Upper lobe of right lung (tissue), 1 donor: ENCODE measurements at regions not wholly inside any gene's neighbourhood (a gene's known extent, or its start where the extent isn't known, plus 50 kb on each side); places are given as distances from the start of the nearest gene placed in this dataset.

ENCODE experiments used
- ATAC-seq: fragments of 200-7000 bp; cut with Tn5 transposase; one replicate; pipeline ENCODE4 v1.9.1; 2020; ENCODE audit warnings: mild to moderate bottlenecking, moderate library complexity
- DNase-seq: peaks from one replicate; pipeline ENCODE4 v3.0.0-alpha.2; 2020
- H3K27ac ChIP-seq: fragments of 200-600 bp; one replicate; pipeline ENCODE4 v1.8.0; 2022
- H3K27me3 ChIP-seq: fragments of 200-600 bp; one replicate; pipeline ENCODE4 v1.8.0; 2022; ENCODE audit warnings: mild to moderate bottlenecking
- H3K36me3 ChIP-seq: fragments of 200-600 bp; one replicate; pipeline ENCODE4 v1.8.0; 2022
- H3K4me1 ChIP-seq: fragments of 200-600 bp; one replicate; pipeline ENCODE4 v1.8.0; 2022
- H3K4me3 ChIP-seq: fragments of 200-600 bp; one replicate; pipeline ENCODE4 v1.8.0; 2022; ENCODE audit warnings: mild to moderate bottlenecking
- H3K9me3 ChIP-seq: fragments of 200-600 bp; one replicate; pipeline ENCODE4 v1.8.0; 2022
- intact Hi-C: fragments of 100-400 bp; cut with DNase I; formaldehyde crosslinking; loops from one replicate; pipeline ENCODE4 v1.11.0; 2022
- TF ChIP-seq, protein P1 (sequence below): fragments of 200-600 bp; IDR thresholded peaks from one replicate; pipeline ENCODE4 v1.8.0; 2022; ENCODE audit warnings: antibody characterized with exemption
- donor health status: DM: no; HTN: yes; CAD: no; lungs with severe emphysema.

DNA sequence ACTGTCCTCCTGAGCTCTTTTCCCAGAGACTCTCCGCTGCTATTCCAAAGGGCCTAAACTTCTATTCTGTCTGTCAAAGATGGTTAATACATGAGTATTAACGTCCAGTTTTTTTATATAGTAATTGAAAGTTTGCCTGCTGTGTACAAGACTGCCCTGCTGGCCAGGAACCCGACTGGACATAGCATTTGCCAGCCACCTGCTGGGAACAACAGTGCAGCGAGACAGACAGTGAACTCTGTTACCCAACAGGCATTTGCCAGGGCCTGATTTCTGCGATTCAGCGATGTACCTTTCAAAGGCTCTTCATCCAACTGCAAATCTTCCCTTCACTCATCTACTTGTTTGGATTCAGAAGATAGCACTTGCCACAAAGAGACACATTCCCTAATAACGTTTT, 128.8 kb upstream of the SEM1 start:
- H3K27ac ChIP-seq: no peak overlapping the region
- H3K27me3 ChIP-seq: no peaks in the 10 kb centered on the region
- H3K36me3 ChIP-seq: no peaks in the 10 kb centered on the region
- ATAC-seq: no peak
- H3K9me3 ChIP-seq: no peaks in the 10 kb centered on the region
- no peak for DNase-seq
- peaks cover 15% of the 10 kb centered on the region for H3K4me1 ChIP-seq
- intact Hi-C loops: no loop called here
- no peak overlapping the region for H3K4me3 ChIP-seq
- TF ChIP-seq, protein P1, sequence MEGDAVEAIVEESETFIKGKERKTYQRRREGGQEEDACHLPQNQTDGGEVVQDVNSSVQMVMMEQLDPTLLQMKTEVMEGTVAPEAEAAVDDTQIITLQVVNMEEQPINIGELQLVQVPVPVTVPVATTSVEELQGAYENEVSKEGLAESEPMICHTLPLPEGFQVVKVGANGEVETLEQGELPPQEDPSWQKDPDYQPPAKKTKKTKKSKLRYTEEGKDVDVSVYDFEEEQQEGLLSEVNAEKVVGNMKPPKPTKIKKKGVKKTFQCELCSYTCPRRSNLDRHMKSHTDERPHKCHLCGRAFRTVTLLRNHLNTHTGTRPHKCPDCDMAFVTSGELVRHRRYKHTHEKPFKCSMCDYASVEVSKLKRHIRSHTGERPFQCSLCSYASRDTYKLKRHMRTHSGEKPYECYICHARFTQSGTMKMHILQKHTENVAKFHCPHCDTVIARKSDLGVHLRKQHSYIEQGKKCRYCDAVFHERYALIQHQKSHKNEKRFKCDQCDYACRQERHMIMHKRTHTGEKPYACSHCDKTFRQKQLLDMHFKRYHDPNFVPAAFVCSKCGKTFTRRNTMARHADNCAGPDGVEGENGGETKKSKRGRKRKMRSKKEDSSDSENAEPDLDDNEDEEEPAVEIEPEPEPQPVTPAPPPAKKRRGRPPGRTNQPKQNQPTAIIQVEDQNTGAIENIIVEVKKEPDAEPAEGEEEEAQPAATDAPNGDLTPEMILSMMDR: no peak

DNA sequence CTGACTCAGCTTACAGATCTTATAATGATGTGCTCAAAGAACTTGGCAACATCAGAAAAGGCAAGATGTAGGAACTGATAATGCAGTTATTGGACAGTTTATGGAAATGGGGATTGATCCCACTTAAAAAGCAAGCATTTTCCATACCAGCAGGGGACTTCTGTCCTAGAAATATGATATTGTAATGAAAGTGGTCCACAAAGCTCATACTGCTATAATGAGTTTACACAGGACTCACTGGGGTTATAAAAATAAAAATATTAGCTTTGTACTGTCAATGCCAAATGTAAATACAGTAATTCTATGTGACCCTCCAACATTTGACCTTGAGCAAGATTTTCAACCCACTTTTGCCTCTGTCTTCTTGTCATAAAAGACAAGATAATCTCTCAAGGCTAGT, 145.5 kb upstream of the SEM1 start:
- intact Hi-C loops: no loop called here
- no peaks in the 10 kb centered on the region for H3K27me3 ChIP-seq
- no peaks in the 10 kb centered on the region for H3K4me1 ChIP-seq
- ATAC-seq: no peak
- H3K9me3 ChIP-seq: no peaks in the 10 kb centered on the region
- no peak for DNase-seq
- no peak overlapping the region for H3K4me3 ChIP-seq
- H3K36me3 ChIP-seq: no peaks in the 10 kb centered on the region
- TF ChIP-seq, protein P1: no peak
- no peak overlapping the region for H3K27ac ChIP-seq

DNA sequence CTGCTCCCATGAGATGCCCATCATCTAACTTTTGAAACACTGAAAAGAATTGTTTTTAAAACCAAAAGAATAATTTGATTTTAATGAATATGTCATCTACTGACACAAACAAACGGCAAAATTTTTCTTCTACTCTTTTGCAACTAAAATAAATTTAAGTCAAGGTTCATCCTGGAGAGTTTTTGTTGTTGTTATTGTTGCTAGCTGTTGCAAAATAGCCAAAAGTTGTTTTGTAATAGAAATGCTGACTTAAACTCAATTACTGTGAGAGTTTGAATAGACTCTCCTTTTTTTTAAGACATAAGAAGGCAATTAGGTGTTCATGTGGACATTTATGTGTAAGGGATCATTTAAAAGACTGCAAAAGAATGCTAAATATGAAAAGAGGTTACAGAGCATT, 146.0 kb upstream of the SEM1 start:
- TF ChIP-seq, protein P1: no peak
- intact Hi-C loops: no loop called here

DNA sequence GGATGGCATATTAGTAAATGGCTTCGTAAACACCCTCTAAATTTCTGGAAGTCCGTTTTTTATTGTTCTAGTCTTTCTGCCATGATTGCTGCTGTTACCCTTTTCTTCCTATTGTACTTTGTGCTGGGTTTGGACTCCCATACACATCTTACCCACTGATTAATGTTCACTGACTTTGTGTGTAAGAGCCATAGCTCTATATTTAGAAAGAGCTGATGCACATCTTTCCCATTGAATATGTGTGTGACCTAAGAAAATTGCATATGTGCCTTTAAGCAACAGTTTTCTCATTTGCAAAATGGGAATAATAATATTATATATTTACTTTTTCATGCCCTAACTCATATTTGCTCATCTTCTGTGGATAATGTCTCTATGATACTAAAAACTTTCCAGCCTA, 135.8 kb upstream of the DLX6 start:
- H3K27me3 ChIP-seq: no peaks in the 10 kb centered on the region
- H3K27ac ChIP-seq: no peak overlapping the region
- H3K4me1 ChIP-seq: no peaks in the 10 kb centered on the region
- DNase-seq (no peak), ATAC-seq (no peak)
- intact Hi-C loops: no loop called here
- H3K9me3 ChIP-seq: no peaks in the 10 kb centered on the region
- H3K36me3 ChIP-seq: no peaks in the 10 kb centered on the region
- H3K4me3 ChIP-seq: no peak overlapping the region
- TF ChIP-seq, protein P1: no peak

More for the DNA sequence above, 146.0 kb upstream of the SEM1 start:
- Histone ChIP-seq H3K9me3 (no peaks in the 10 kb centered on the region), H3K4me3 (no peak overlapping the region), H3K4me1 (no peaks in the 10 kb centered on the region), H3K27ac (no peak overlapping the region), H3K36me3 (no peaks in the 10 kb centered on the region), H3K27me3 (no peaks in the 10 kb centered on the region)
- no peak for ATAC-seq
- no peak for DNase-seq

DNA sequence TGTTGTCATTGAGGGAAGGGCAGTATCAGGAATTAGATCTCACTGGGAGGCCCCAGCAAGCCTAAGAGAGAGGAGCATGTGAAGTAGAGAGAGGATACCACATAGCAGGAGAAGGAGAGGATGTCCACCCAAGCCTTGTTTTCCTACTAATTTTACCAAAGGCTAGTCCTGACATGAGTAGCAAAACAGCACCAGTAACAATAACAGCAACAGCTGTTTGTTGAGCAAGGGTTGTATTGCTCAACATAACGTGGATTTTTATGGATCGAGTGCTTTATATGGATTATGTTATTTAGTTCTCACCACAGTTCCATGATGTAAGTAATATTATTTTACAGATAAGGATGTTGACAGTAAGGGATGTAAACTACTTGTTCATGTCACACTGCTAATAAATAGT, 135.2 kb upstream of the DLX6 start:
- Histone ChIP-seq H3K9me3 (no peaks in the 10 kb centered on the region), H3K27me3 (no peaks in the 10 kb centered on the region), H3K4me1 (no peaks in the 10 kb centered on the region), H3K4me3 (no peak overlapping the region), H3K27ac (no peak overlapping the region), H3K36me3 (no peaks in the 10 kb centered on the region)
- TF ChIP-seq, protein P1: no peak
- ATAC-seq: no peak
- no peak for DNase-seq
- intact Hi-C loops: no loop called here

DNA sequence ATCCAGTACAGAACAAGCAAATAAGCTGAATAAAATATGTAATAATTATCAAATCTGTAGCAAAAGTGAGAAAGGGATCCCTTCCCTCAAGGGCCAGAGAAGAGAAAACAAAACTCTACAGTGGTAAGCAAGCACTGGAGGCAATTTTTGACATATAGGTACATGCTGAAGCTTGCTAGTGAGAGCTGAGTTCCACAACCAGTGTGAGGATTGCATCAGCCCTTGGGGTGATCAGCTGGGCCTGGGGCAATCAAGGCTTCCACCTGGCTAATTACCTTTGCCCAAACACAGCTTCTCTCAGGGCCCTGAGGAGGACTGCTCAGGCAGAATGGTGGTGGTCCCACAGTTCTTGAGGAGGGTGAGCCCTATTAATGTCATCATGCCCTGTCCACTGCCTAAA, 134.4 kb upstream of the DLX6 start:
- no peaks in the 10 kb centered on the region for H3K27me3 ChIP-seq
- no peaks in the 10 kb centered on the region for H3K4me1 ChIP-seq
- intact Hi-C loops: no loop called here
- H3K27ac ChIP-seq: no peak overlapping the region
- H3K4me3 ChIP-seq: no peak overlapping the region
- ATAC-seq (no peak), DNase-seq (no peak)
- TF ChIP-seq, protein P1: no peak
- no peaks in the 10 kb centered on the region for H3K36me3 ChIP-seq
- no peaks in the 10 kb centered on the region for H3K9me3 ChIP-seq
